ENCODE measurements at regions not wholly inside any gene's neighbourhood (a gene's known extent, or its start where the extent isn't known, plus 50 kb on each side); places are given as distances from the start of the nearest gene placed in this dataset.

DNA sequence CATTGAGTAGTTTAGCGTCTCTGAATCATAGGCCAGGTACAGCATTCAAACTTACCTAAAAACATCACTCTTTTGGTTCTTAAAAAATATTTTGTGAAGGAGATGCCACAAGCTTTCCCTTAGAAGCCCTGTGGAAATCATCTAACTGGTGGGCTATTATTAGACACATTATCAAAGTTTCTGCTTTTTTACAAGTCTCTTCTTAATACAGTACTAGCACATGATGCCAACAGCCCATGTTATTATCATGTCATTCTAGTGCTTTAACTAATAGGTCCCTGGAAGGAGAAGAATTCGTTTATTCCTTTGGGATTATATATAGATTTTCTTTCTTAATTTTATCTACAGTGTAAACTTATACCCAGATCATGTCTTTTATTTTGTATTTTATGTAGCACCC is 146.0 kb upstream of the PTPRK start:
- DNase-seq = no peak

DNA sequence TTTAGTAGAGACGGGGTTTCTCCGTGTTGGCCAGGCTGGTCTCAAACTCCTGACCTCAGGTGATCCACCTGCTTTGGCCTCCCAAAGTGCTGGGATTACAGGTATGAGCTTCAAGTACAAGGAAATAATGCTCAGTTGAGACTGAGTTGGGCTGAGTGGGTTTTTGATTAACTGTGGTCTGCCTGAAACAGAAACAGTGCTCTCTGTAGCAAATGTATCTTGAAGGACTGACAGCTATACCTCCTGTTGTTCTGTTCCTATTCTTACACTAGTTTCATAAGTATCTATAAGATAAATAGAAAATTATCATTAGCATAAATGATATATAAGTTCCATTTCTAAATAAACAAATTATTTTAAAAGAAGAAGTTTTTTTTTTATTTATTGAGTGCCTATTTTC is 142.8 kb upstream of the PTPRK start:
- DNase-seq = no peak

DNA sequence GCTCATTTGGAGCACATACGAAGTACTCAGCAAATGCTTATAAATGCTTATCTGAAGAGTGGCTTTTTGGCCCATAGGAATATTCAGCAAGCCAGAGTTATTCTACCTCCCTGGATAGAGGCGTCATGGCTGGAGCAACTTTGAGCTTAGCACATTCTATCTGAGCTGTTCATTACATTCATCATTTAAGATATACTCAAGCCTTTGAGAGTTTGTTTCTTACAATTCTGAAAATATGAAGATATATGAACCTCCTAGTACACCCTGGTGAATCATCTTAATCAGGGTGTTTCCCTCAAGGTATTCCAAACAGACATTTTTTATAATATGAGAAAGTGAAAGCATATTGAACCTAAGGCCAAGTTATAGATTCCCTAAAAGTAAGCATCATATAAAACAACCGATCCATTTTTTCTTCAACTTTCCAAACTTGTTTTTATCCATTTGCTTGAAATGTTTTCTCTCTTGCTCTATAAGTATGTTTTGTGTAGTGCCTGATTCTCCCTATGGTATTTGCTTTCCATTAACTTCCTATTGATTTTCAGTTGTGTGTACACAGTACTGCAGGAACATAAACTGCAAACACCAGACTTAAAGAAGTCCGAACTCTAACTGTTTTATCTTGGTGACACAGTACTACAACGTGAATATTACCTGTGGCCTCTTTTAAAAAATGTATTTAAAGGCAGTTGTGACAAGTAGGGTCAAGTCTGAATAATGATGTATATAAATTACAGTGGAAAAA is 139.7 kb upstream of the PTPRK start:
- no peak for DNase-seq

DNA sequence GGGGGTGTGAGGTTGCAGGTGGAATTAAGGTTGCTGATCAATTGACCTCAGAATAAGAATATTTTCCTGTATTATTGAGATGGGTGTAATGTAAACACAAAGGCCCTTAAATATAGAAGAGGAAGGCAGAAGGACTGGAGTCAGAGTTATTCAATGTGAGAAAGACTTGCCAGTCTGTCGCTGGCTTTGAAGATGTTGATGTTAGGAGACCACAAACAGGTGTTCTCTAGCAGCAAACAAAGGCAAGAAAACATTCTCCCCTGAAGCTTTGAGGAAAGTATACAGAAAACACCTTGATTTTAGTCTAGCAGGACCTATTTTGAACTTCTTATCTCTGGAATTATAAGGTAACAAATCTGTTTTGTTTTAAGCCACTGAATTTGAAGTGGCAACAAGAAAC is 138.9 kb upstream of the PTPRK start:
- no peak for DNase-seq

DNA sequence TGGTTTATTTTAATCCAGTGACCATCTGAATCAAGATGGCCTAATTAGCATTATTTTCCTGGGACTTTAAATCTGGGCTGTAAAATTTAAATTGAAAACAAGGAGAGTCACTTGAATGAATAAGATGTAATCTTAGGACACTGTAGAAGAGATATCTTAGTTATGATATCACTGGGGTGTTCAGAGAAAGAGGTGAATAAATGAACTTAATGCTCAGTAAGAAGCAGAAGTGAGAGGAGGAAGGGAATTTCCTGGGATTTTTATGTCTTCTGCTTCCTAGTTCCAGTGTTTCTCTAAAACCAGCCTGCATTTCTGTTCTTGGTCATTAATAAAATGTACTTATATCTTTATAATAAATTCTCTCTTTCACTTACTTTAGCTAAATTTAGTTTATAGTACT is 136.8 kb upstream of the PTPRK start:
- DNase-seq = no peak

DNA sequence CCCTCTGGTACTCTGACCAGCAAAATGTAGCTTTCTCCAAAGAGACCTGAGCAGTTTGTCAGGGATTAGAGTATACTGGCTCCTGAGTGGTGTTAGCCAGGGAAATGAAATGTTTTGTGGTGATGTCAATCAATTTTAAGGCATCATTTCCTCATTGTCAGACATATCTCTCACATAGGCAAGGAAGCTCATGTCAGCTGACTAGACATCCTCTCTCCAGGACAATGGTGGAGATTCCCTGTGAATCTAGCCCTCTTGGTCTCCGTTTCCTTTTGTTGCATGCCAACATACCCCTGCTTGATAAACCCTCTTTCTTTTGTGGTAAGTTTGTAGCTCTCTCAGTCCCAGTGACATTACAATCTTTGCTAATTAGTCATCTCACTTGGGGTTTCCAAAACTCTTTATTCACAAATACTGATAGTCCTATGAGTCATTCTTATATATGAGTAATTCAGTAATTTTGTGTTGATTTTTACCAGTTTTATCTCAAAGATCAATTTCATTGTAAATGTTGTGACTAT is 135.6 kb upstream of the PTPRK start:
- DNase-seq = peak; percentile 87

DNA sequence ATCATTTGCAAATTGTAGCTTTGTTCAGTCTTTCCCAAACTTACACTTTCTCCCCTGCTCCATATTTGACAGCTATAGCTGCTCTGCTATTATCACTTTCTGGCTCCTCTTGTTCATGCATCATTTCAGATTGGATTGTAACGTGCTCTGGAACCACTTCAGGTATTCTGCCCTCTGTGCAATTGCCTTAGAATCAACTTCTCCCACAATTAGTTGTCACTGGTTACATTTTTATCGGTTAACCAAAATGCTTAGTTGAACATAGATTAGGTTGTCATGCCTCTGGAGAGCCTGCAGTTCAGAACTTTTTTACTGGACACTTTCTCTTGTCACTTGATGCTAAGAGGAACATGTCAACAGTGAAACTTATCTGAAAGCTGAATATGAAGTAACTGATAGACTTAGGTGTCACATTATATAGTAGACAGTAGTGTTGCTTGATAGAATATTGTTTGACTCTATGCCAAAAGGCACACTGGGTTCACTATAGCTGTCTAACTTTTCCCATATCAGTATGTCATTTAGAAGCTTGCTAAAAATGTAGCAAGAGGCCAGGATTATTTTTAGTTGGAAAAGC is 127.7 kb upstream of the PTPRK start:
- no peak for DNase-seq

DNA sequence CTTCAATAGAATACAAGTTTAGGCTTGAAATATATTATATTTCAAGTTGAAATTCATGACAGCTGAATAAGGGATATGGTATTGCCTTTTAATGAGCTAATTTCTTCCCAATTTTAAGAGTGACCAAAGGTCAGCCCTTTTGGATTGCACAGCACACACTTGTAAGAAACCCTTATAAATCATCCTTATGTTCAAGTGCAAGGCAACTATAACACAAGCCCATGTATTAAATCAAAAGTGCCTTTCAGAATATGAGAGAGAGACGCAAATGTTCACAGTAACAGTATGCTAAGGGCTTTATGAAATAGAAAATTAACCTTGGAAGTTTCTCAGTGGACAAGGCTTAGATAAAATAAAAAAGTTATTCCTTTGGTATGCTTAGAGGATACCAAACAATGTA is 121.7 kb upstream of the PTPRK start:
- DNase-seq = no peak

DNA sequence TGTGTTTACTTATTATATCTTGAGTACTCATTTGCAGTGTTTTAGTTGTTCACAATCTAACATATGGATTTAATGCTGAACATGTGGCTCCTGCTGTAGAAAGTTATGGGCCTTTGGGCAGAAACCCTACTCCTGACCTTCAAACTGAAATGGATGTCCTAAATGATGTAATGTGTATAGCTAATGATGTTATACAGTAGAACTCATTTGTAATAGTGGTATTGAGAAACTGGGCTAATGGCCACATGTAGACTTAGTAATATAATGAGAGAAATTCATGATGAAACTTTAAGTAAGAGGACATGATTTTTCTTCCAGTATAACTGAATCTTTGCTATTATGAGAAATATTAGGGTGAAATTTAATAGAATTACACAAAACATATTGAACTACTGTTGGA is 121.3 kb upstream of the PTPRK start:
- DNase-seq = no peak

DNA sequence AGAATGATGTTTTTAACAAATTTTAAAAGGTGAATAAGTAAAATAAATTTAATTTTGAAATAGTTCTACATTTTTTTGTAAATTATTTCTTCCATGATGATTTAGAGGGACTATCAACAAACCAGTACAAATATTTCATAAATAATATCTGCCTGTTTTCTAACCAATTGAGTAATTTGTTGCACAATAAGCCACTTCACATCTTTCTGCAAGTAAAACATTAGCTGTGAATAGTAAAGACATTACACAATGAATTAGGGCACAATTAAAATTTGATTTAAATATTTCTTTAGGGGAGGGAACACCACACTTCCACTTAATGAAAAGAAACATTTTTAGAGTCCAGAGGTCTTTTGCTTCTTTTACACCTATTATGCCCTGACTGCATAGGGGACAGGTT is 118.4 kb upstream of the PTPRK start:
- no peak for DNase-seq

DNA sequence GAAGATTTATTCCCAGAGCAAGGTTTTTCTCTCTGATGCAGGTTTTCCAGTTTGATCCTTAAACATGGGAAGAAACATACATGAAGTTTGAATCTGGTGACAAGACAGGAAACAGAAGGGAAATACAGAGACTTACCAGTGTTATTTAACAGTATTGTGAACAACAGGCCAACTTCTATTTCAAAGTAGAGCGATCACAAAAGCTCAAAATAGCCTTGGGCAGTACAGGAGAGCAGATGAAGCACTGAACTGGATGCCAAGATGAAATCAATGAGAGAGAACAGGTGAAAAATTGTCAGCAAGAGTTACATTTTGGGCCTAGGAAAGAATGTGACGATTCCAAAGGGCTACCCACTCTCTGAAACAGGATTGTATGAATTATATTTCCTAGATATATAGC is 114.8 kb upstream of the PTPRK start:
- DNase-seq = no peak

DNA sequence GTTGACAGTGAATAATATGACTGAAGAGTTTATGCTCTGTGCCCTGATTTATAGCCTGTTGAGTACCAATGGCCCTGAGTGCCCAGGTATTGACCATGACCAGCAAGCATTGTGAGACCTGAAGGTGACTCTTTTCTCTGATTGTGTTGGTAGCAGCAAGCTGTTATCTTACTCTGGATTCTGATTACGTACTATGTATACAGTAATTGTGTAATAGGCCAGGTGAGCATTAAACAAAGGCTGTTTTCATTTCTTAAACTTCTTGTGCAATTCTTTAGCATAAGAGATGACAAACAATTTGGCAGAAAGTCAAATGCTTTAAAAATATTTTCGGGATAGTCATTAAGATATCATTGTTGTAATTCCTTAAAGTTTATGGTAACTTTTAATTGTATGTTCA is 111.7 kb upstream of the PTPRK start:
- DNase-seq = no peak

DNA sequence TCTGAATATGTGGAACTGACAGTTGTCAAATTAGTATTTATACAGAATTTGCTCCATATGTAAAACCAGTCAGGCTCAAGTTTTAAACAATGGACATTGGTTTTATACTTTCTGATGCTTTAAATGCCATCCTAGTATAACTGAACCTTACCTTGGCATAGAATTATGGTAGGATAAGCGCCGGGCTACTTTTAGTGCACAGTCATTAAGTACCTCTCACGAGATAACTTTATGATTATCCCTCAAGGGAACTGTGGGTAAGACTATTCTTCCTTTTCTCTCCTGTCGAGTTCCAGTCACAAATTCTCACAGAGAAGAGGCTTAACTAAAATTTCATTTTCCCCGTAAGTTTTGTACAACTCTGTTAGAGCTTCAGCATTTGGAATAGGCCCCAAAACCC is 110.6 kb upstream of the PTPRK start:
- DNase-seq = no peak

DNA sequence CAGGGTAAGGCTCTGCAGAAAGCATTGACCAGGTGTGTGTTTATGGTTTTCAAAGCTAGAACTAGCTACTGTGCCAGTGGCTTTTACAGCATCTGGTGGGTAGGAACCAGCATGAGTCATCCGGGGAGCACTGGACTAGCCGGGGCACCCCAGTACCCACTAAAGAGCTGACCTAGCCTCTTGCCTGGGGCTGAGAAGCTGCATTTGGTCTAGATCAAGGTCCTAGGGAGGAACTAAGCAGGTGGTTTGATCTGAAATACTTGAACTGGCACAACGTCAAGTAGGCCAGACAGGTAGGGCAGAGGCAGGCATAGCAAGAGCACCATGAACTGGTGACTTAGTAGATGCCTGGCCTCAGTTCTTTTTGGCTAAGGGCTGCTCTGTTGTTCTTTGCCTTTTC is 109.8 kb upstream of the PTPRK start:
- DNase-seq = no peak

DNA sequence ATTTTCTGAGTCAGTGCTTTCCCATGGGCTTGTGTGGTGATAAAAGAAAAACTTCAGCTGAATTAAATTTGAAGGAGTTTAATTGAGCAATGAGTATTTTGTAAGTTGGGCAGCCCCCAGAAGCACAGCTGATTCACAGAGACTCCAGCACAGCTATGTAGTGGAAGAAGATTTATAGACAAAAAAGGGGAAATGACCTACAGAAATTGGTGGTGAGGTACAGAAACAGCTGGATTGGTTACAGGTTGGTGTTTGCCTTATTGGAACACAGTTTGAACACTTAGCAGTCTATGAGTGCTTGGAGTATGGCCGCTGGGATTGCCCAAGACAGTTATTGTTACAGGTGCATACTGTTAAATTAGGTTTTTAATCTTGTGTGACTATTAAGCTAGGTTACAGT is 96.9 kb upstream of the PTPRK start:
- no peak for DNase-seq

DNA sequence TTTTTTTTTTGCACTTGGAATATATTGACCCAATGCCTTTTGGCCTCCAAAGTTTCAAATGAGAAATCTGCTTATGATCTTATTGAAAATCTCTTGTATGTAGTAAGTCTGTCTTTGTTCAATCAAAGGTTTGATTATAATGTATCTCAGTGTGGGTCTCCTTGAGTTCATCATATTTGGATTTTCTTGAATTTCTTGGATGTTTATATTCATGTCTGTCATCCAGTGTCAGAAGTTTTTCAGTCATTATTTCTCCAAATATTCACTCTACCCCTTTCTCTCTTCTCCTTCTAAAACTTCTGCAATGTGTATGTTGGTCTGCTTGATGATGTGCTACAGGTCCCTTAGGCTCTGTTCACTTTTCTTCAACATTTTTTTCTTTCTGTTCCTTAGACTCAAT is 95.9 kb upstream of the PTPRK start:
- DNase-seq = no peak

DNA sequence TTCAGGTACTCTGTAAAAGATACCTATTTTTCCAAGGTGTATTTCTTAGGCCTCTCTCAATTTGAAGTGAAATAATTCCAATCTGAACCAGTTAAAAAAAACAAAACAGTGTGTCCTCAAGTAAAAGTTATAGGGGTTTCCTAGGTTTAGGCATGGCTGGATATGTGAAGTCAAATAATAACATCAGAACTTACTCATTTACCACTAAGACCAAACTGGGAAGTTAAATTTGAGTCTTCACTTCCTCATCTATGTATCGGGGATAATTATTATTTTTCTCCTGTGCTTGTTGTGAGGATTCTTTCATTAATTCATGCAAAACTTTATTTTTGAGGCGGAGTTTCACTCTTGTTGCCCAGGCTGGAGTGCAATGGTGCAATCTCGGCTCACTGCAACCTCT is 86.2 kb upstream of the PTPRK start:
- no peak for DNase-seq

DNA sequence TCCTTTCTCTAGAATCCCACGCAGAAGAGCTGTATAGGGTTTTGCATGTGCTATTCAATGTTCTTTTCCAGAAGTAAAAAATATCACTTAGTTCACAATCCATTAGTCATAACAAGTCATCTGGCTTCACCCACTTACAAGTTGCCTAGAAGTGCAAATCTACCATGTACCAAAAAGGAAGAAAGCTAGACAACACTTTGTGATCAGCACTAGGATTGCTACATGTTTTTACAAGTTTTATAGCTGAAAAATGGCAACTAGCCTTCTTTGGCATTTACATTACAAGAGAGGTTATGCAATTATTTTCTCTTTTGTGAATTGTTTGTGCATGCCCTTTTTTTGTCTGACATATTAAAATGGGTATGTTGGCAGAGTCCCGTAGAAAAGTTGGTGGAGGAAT is 85.6 kb upstream of the PTPRK start:
- no peak for DNase-seq

DNA sequence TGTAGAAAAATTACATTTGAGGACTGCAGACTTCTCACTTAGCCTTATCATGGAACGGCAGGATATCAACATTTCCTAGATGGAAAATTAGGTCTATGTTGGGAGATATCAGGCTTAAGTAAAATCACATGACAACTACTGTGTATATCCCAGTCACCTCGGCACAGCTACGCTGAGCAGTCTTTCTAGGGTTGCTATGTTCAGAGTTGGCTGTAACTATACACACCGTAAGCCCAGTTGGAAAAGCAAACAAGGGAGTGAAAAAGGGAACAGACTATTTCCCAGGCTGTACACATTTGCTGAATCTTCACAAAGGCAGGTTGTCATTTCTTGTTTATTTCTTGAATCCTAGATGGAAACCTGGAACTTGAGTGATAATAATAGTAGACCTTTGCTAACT is 80.7 kb upstream of the PTPRK start:
- DNase-seq = no peak

DNA sequence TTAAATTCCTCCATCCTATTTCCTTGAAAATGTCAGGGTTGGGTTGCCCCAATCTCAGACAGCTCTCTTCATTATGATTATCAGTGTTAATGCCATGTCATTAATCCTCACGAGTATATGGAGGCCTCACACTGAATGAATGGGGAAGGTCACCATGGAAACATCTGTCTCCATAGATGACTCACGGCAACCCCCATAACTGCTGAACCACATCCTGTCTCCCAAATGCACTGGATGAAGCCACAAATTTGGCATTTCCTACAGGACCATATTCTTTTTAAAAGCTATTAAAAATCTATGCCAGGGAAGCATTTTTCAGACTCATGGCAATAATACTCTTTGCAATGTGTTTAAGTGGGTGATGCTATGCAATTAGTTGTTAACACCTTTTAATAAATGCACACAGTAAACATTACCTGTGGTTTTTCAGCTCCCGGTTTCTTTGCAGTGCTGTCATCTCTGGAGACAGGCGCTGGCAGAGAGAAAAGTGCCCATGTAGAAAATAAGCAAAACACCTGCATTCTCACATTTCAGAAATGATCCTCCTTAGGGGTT is 80.1 kb upstream of the PTPRK start:
- DNase-seq = peak; percentile 58

DNA sequence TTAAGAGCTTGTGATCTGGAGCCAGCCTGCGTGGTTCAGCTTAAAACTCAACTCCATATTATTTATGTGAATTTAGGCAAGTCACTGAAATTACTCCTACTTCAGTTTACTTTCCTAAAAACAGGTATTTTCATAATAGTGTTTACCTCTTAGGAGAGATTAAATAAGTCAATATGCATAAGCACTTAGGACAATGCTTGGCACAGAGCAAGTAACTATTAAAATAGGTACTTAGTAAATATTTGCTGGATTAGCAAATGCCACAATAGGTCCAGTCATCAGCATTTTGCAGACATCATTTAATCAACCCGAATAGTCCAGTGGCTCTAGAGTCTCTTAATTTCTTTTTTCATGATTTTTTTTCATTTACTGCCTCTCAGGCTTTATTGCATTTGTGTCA is 78.6 kb upstream of the PTPRK start:
- no peak for DNase-seq

DNA sequence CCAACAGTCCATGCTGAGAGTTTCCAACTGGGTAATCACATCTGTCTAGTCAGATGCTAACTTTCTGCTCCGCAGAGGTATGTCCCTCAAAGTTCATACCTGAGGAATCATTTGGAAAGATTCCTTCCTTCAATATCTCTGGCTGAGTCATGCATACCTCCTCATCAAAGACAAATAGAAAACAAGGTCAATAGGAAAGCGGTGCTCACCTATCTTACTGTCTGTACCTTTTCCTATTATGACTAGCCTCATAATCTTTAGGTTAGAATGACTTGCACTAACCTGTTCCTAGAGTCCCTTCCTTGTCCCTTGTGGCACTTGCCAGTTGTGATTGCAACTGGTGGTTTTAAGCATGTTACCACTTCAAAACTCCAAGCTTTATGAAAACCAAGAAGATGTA is 78.2 kb upstream of the PTPRK start:
- DNase-seq = peak; percentile 55

DNA sequence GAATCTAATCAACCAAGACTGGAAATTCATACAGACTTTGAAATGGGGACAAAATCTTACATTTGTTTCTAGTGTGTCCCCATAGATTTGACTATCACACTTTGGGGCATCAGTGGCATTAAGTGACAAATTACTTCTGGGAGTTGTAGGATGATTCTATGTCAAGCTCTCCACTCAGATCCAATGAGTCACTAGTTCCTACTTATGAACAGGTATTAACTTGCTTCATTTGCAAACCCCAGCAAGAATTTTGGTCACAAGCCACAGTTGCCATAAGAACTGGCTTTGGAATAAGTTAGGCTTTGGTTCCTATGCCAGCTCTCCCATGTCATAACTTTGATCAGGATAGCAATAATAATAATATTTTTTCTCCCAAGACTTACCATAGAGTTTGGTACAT is 77.6 kb upstream of the PTPRK start:
- DNase-seq = no peak

DNA sequence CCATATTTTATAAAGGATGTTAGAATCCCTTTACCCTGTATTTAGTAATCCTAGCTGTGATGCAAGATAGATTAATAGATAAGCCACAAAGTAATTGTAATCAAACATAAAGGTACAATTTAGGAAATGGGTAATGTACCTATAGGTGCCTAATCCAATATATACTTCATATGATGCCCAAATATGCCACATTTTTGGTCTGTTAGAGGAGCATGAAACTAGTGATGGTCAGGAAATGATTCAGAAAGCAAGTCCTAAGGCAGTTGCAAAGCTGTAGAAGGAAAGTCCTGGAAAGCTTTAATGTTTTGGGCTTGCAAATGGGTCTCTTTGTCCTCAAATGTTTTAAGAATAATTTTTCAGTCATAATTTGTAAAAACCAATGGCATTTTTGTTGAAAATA is 76.6 kb upstream of the PTPRK start:
- DNase-seq = peak; percentile 35

DNA sequence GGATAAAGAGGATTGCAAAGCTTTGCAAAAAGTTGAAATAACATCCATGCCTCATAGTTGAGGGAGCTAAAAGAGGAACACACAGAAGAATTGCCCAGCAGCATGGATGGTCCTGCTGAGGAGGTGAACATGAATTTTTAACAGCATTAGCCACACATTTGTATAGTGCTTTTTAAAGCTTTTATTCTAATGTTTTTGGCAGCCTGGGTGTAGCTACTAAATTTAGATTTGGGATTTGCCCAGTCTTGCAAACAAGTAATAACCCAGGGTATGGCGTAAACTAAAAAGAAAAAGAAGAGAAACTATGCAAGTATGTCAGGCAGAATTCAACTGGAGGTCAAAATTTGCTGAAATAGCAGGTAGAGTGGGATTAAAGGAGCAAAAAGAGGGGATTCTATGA is 75.1 kb upstream of the PTPRK start:
- DNase-seq = no peak
